ENCODE measurements at regions not wholly inside any gene's neighbourhood (a gene's known extent, or its start where the extent isn't known, plus 50 kb on each side); places are given as distances from the start of the nearest gene placed in this dataset.

DNA sequence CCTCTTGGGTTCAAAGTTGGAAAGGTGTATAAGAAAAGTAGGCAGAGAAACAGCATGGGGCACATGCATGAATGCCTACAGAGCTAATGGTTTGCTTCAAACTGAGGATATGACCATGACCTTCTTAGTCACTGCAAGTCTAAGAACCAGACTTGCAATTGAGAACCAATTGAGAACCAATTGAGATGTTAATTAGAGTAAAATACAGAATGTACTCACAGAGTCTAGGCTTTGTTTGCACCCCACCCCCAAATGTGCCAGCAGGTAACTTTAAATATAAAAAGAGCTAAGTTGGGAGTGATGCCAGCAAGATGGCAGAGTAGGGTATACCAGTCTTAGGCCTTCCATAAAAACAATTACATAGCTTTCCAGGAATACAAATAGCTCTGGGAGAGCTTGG, 227.3 kb upstream of the ALG10 start:
- no peaks in the 10 kb centered on the region for H3K9me3 ChIP-seq (ENCODE audit: insufficient read depth, low read depth, low read length)
- H3K4me2 ChIP-seq (ENCODE audit: low read depth, low read length, poor library complexity, severe bottlenecking), result no peak overlapping the region
- H3F3A ChIP-seq (ENCODE audit: low read depth), result no peaks in the 10 kb centered on the region
- no peaks in the 10 kb centered on the region for H3K36me3 ChIP-seq (ENCODE audit: insufficient read depth, low read length)
- H3K4me1 ChIP-seq (ENCODE audit: insufficient read depth, low read length, poor library complexity, severe bottlenecking), result no peaks in the 10 kb centered on the region
- H3K27me3 ChIP-seq (ENCODE audit: insufficient read depth, low read length, poor library complexity, severe bottlenecking), result no peaks in the 10 kb centered on the region
- H3K4me3 ChIP-seq (ENCODE audit: low read length, poor library complexity, severe bottlenecking), result no peak overlapping the region
- no peak overlapping the region for H3K9ac ChIP-seq (ENCODE audit: low read depth, low read length, poor library complexity, severe bottlenecking)
- H2AFZ ChIP-seq (ENCODE audit: low read length), result no peak overlapping the region
- no peaks in the 10 kb centered on the region for H3K9me2 ChIP-seq (replicated peaks; ENCODE audit: low read depth, low read length)
- H4K20me1 ChIP-seq (ENCODE audit: insufficient read depth, low read length, poor library complexity, severe bottlenecking), result no peaks in the 10 kb centered on the region
- no peak for TF ChIP-seq EZH2phosphoT487 (IDR thresholded peaks at IDR 0.05; ENCODE audit: borderline replicate concordance)
- TF ChIP-seq, protein P1, sequence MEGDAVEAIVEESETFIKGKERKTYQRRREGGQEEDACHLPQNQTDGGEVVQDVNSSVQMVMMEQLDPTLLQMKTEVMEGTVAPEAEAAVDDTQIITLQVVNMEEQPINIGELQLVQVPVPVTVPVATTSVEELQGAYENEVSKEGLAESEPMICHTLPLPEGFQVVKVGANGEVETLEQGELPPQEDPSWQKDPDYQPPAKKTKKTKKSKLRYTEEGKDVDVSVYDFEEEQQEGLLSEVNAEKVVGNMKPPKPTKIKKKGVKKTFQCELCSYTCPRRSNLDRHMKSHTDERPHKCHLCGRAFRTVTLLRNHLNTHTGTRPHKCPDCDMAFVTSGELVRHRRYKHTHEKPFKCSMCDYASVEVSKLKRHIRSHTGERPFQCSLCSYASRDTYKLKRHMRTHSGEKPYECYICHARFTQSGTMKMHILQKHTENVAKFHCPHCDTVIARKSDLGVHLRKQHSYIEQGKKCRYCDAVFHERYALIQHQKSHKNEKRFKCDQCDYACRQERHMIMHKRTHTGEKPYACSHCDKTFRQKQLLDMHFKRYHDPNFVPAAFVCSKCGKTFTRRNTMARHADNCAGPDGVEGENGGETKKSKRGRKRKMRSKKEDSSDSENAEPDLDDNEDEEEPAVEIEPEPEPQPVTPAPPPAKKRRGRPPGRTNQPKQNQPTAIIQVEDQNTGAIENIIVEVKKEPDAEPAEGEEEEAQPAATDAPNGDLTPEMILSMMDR (conservative IDR thresholded peaks at IDR 0.05; ENCODE audit: low read length), result no peak
- no peaks in the 10 kb centered on the region for H3K79me2 ChIP-seq (ENCODE audit: insufficient read depth, low read length)

DNA sequence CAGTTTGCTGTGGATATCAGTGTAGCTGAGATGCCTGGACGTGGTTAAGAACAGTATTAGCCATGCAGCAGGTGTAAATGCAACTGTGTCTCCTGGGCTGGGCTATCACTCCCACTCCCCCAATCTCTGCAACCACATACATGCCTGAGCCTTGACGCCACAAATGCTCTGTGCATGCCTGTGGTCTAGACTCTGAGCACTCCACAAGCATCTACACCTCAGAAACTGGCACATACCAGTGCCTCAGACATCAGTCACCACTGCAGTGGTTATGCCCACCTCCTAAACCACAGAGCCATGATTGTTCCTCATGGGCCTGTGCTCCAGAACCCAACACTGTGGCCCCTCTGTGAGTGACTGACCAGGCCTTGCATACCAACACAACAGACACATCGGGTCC, 226.8 kb upstream of the ALG10 start:
- no peak overlapping the region for H2AFZ ChIP-seq (ENCODE audit: low read length)
- H3K4me1 ChIP-seq (ENCODE audit: insufficient read depth, low read length, poor library complexity, severe bottlenecking), result no peaks in the 10 kb centered on the region
- no peaks in the 10 kb centered on the region for H3K27me3 ChIP-seq (ENCODE audit: insufficient read depth, low read length, poor library complexity, severe bottlenecking)
- no peaks in the 10 kb centered on the region for H4K20me1 ChIP-seq (ENCODE audit: insufficient read depth, low read length, poor library complexity, severe bottlenecking)
- H3K36me3 ChIP-seq (ENCODE audit: insufficient read depth, low read length), result no peaks in the 10 kb centered on the region
- no peak overlapping the region for H3K4me3 ChIP-seq (ENCODE audit: low read length, poor library complexity, severe bottlenecking)
- no peaks in the 10 kb centered on the region for H3K9me2 ChIP-seq (replicated peaks; ENCODE audit: low read depth, low read length)
- H3F3A ChIP-seq (ENCODE audit: low read depth), result no peaks in the 10 kb centered on the region
- TF ChIP-seq, protein P1 (conservative IDR thresholded peaks at IDR 0.05; ENCODE audit: low read length), result no peak
- no peak for TF ChIP-seq EZH2phosphoT487 (IDR thresholded peaks at IDR 0.05; ENCODE audit: borderline replicate concordance)
- no peaks in the 10 kb centered on the region for H3K79me2 ChIP-seq (ENCODE audit: insufficient read depth, low read length)
- H3K9ac ChIP-seq (ENCODE audit: low read depth, low read length, poor library complexity, severe bottlenecking), result no peak overlapping the region
- H3K9me3 ChIP-seq (ENCODE audit: insufficient read depth, low read depth, low read length), result no peaks in the 10 kb centered on the region
- no peak overlapping the region for H3K4me2 ChIP-seq (ENCODE audit: low read depth, low read length, poor library complexity, severe bottlenecking)

DNA sequence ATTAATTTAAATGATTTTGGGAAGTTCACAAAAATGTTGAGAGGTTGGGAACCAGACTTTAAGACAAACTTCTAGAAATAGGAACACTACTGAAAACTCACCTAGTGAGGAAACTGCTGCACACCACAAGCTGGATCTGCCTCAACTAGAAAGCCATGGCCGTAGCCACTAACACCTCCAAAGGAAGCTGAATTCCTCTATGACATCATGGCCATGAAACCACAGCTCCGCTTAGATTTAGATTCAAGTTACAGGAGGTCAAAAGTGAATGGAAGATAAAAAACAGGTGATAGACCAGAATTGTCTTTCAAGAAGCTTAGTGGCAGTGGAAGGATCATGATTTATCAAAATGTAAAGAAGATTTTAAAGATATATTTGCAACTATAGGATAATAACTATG, 208.8 kb upstream of the ALG10 start:
- no peak overlapping the region for H3K4me2 ChIP-seq (ENCODE audit: low read depth, low read length, poor library complexity, severe bottlenecking)
- H3K79me2 ChIP-seq (ENCODE audit: insufficient read depth, low read length), result no peaks in the 10 kb centered on the region
- H4K20me1 ChIP-seq (ENCODE audit: insufficient read depth, low read length, poor library complexity, severe bottlenecking), result no peaks in the 10 kb centered on the region
- no peak for TF ChIP-seq EZH2phosphoT487 (IDR thresholded peaks at IDR 0.05; ENCODE audit: borderline replicate concordance)
- TF ChIP-seq, protein P1 (conservative IDR thresholded peaks at IDR 0.05; ENCODE audit: low read length), result no peak
- H2AFZ ChIP-seq (ENCODE audit: low read length), result no peak overlapping the region
- H3K4me3 ChIP-seq (ENCODE audit: low read length, poor library complexity, severe bottlenecking), result no peak overlapping the region
- H3K27me3 ChIP-seq (ENCODE audit: insufficient read depth, low read length, poor library complexity, severe bottlenecking), result no peaks in the 10 kb centered on the region
- H3K9me2 ChIP-seq (replicated peaks; ENCODE audit: low read depth, low read length), result no peaks in the 10 kb centered on the region
- H3K9ac ChIP-seq (ENCODE audit: low read depth, low read length, poor library complexity, severe bottlenecking), result no peak overlapping the region
- no peaks in the 10 kb centered on the region for H3F3A ChIP-seq (ENCODE audit: low read depth)
- no peaks in the 10 kb centered on the region for H3K36me3 ChIP-seq (ENCODE audit: insufficient read depth, low read length)
- H3K9me3 ChIP-seq (ENCODE audit: insufficient read depth, low read depth, low read length), result no peaks in the 10 kb centered on the region
- no peaks in the 10 kb centered on the region for H3K4me1 ChIP-seq (ENCODE audit: insufficient read depth, low read length, poor library complexity, severe bottlenecking)

Measured in Loucy (cell line).